AG10803 (cell line): ENCODE measurements at regions not wholly inside any gene's neighbourhood (a gene's known extent, or its start where the extent isn't known, plus 50 kb on each side); places are given as distances from the start of the nearest gene placed in this dataset.

Experiments
- DNase-seq: peaks from one replicate; pipeline ENCODE4 v3.0.0; 2010; ENCODE audit warnings: low read depth
- H3K4me3 ChIP-seq: 2 replicates; pipeline ENCODE4 v1.5.1; 2011; ENCODE audit warnings: mild to moderate bottlenecking, low read length, control low read depth
- CTCF ChIP-seq: conservative IDR thresholded peaks from 2 replicates; pipeline ENCODE4 v1.5.1; 2011; ENCODE audit warnings: mild to moderate bottlenecking, low read length, control low read depth, inconsistent platforms

GRCh38 chr2:176414641-176415040 lies 145.4 kb downstream of the MTX2 start:
- no peak overlapping the region for H3K4me3 ChIP-seq
- TF ChIP-seq CTCF: no peak
- no peak for DNase-seq

DNA sequence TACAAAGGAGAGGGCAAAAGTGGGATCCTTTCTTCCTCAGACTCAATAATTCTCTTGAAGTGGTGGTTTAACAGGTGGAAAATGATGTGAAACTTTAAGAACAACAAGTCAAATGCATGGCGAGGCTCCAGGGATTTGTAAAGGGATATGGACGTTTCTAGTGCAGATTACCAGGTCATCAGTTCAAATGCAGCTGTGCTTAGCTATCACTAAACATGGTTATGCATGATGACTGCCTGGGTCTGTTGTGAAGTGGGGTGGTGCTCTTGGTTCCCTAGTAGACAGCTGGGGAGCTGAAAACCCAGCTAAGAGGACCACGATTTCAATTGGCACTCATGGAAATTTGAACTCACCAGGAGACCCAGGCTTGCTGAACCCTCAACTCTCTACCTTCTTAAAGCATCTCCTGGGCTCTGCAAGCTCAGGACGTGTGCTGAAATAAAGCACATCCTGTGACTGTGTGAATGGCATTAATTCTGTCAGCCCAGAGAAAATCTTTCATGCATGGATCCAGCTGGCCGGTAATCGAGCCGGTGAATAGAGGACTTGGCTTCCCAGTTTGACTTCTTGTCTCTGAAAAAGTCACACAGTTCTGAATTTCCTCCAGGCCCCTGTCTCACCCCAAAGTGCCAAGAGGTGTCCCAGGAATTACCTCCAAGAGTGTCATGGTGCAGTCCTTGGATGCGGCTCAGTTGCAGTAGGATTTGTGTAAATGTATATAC lies 146.1 kb downstream of the MTX2 start:
- H3K4me3 ChIP-seq: no peak overlapping the region
- DNase-seq: no peak
- no peak for TF ChIP-seq CTCF

- DNase-seq: no peak
- TF ChIP-seq CTCF: no peak
- H3K4me3 ChIP-seq: no peak overlapping the region
Observed at GRCh38 chr2:176415937-176416499, 146.8 kb downstream of the MTX2 start.

- TF ChIP-seq CTCF: no peak
- no peak overlapping the region for H3K4me3 ChIP-seq
- DNase-seq: peak; percentile 25
Observed at GRCh38 chr2:176418768-176419167, 149.5 kb downstream of the MTX2 start.

- no peak overlapping the region for H3K4me3 ChIP-seq
Observed at GRCh38 chr2:176419591-176420071, 150.4 kb downstream of the MTX2 start.

DNA sequence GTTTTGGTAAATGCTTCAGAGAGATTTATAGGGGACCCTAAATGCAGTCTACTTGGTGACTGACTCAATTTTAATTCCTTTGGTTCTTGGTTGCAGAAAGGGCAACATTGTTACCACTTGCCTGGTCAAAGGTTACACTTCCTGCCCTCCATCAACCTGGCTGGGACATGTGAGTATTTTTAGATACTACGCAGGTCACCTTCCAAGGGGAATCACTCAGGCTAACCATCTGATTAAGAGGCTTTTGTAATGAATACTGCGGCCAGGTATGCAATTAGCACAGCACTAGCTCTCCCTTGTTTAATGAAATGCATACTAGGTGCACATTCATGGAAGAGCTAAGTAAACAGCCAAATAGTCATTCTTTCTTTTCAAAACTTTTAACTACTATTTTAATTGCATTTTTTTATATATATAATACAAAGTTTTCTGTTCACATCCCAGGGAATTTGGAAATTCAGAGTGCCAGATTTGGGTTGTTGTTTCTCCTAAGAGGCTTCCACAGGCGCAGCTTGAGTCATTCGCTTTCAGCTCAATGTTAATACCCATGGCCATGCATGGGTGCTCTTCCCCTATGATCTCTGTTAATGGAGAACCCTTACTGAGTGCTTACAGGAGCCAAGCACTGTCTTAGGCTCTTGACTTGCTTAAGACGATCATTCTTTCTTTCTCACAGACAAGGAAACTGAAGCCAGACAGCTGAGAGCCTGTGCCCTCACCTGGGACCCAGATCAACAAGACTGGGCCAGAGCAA lies 152.2 kb downstream of the MTX2 start:
- no peak overlapping the region for H3K4me3 ChIP-seq
- no peak for DNase-seq
- no peak for TF ChIP-seq CTCF

More at GRCh38 chr2:176419591-176420071, 150.4 kb downstream of the MTX2 start:
- no peak for TF ChIP-seq CTCF
- DNase-seq: peak; percentile 82
